ENCODE measurements at regions not wholly inside any gene's neighbourhood (a gene's known extent, or its start where the extent isn't known, plus 50 kb on each side); places are given as distances from the start of the nearest gene placed in this dataset.

DNA sequence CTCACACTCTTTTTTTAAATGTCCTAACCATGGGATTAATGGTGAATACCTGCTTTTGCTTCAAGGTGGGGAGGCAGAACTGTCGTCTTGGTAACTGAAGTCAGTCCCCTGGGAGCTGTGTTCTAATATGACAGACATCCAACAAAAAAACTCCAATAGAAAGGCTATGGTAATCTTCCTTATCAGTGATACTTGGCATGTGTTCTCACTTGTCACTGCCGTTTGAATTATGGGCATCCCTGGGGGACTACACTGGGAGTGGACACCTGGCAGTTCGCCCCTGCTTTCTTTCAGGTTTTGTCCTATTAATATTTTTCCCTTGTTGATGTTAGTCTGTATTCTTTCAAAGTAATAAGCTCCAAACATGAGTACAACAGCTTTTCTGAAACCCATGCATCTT, 252.6 kb downstream of the SLITRK5 start:
- intact Hi-C loops (cut with micrococcal nuclease), result no loop called here
- Mint-ChIP-seq H3K4me1 (no peaks in the 10 kb centered on the region), H3K36me3 (ENCODE audit: low read depth) (no peaks in the 10 kb centered on the region), H3K27ac (no peak overlapping the region), H3K4me3 (no peak overlapping the region), H3K9me3 (peaks cover 9% of the 10 kb centered on the region), H3K27me3 (no peaks in the 10 kb centered on the region)
- ChIA-PET CTCF (no interaction called here), POLR2A (no interaction called here)
- TF ChIP-seq, protein P1, sequence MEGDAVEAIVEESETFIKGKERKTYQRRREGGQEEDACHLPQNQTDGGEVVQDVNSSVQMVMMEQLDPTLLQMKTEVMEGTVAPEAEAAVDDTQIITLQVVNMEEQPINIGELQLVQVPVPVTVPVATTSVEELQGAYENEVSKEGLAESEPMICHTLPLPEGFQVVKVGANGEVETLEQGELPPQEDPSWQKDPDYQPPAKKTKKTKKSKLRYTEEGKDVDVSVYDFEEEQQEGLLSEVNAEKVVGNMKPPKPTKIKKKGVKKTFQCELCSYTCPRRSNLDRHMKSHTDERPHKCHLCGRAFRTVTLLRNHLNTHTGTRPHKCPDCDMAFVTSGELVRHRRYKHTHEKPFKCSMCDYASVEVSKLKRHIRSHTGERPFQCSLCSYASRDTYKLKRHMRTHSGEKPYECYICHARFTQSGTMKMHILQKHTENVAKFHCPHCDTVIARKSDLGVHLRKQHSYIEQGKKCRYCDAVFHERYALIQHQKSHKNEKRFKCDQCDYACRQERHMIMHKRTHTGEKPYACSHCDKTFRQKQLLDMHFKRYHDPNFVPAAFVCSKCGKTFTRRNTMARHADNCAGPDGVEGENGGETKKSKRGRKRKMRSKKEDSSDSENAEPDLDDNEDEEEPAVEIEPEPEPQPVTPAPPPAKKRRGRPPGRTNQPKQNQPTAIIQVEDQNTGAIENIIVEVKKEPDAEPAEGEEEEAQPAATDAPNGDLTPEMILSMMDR (IDR thresholded peaks at IDR 0.05), result no peak
- DNase-seq (no peak), ATAC-seq (ENCODE audit: low read depth) (no peak)

DNA sequence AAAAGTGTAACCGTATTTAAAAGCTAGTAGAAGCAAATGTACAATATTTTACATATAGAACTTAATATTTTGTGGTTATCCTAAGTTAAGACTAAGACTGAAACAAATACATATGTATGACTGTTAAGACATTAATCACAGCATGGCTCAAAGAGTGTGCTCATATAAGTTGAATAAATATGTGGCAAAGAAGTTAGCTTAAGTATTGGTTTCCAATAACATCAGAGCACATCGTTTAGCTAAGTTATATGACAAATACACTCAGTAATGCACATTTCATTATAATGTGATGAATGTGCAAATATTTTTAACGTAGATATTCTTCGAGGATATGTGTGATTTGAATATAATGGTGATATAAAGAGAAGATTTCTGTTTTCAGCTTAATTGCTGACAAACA, 253.8 kb downstream of the SLITRK5 start:
- ChIA-PET CTCF (no interaction called here), POLR2A (no interaction called here)
- Mint-ChIP-seq H3K27ac (no peak overlapping the region), H3K4me3 (no peak overlapping the region), H3K27me3 (no peaks in the 10 kb centered on the region), H3K36me3 (ENCODE audit: low read depth) (no peaks in the 10 kb centered on the region), H3K4me1 (no peaks in the 10 kb centered on the region), H3K9me3 (peaks cover 11% of the 10 kb centered on the region)
- no peak for DNase-seq
- intact Hi-C loops (cut with micrococcal nuclease), result no loop called here
- TF ChIP-seq, protein P1 (IDR thresholded peaks at IDR 0.05), result no peak
- ATAC-seq (ENCODE audit: low read depth), result no peak

DNA sequence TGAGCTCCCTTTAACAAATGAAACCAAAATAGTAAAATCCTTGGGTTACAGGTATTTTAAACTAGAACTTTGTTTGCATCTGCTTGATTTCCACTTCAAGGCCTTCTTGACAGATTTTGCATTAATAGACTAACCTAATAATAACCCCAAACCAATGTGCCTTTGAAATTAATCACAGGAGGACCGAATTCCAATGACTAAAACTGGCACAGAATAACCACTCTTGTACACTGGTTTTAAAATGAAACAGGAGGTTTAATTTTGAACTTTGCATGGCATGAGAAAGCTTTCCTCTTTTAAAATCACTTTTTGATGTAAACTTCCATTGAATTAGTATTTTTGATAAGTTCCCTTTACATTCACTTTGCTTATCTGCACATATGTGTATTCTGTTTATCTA, 269.6 kb downstream of the SLITRK5 start:
- no peak overlapping the region for H3K4me3 Mint-ChIP-seq

DNA sequence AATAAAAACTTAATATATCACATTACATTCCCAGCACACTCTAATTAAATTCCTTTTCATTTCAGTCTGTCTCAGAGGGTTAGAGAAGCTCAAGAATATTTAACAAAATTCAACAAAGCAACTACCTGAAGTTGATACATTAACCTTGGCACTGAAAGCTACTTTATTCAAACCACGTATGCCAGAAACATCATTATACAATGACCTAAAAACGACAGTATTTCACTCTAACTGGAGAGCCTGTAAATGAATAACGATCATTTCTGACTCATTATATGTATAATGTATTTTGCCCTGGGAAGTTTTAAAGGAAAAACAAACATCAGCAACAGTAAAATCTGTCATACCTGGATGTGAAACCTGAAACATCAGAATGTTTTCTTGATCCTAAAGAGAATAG, 270.1 kb downstream of the SLITRK5 start:
- Mint-ChIP-seq H3K4me3 (no peak overlapping the region), H3K27ac (no peak overlapping the region), H3K4me1 (no peaks in the 10 kb centered on the region), H3K9me3 (peaks cover 2% of the 10 kb centered on the region), H3K36me3 (ENCODE audit: low read depth) (no peaks in the 10 kb centered on the region), H3K27me3 (no peaks in the 10 kb centered on the region)
- intact Hi-C loops (cut with micrococcal nuclease), result loop anchor here (10.0 kb wide), 1 partner anchor 1804 kb away; no protein-coding TSS in a partner anchor
- no peak for ATAC-seq (ENCODE audit: low read depth)
- CTCF ChIA-PET, result no interaction called here
- no peak for DNase-seq
- TF ChIP-seq, protein P1 (IDR thresholded peaks at IDR 0.05), result no peak
- POLR2A ChIA-PET, result no interaction called here

More for the DNA sequence above, 269.6 kb downstream of the SLITRK5 start:
- ChIA-PET CTCF (no interaction called here), POLR2A (no interaction called here)
- Mint-ChIP-seq H3K27me3 (no peaks in the 10 kb centered on the region), H3K36me3 (ENCODE audit: low read depth) (no peaks in the 10 kb centered on the region), H3K4me1 (no peaks in the 10 kb centered on the region), H3K27ac (no peak overlapping the region), H3K9me3 (peaks cover 2% of the 10 kb centered on the region)
- ATAC-seq (ENCODE audit: low read depth) (no peak), DNase-seq (no peak)
- intact Hi-C loops (cut with micrococcal nuclease), result loop anchor here (10.0 kb wide), 1 partner anchor 1804 kb away; no protein-coding TSS in a partner anchor
- TF ChIP-seq, protein P1 (IDR thresholded peaks at IDR 0.05), result no peak

DNA sequence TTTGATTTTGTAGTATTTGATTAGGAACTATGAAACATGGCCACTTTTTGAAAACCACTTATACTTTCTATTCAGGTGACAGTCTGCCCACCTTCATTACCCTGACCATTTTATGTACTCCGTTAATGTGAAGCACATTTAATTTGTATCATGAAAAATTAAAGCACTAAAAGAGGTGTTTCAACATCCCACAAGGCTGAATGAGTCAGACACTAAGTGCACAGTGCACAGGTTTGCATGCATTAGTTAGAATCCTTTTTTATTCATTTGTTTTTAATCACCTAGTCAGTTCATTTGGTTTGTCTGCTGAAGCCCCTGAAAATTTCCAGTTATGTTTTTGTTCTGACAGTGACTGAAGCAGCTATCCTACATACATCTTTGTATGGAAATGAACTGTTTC, 271.0 kb downstream of the SLITRK5 start:
- CTCF ChIA-PET, result no interaction called here
- Mint-ChIP-seq H3K4me1 (no peaks in the 10 kb centered on the region), H3K9me3 (peaks cover 2% of the 10 kb centered on the region), H3K27me3 (no peaks in the 10 kb centered on the region), H3K36me3 (ENCODE audit: low read depth) (no peaks in the 10 kb centered on the region), H3K27ac (no peak overlapping the region), H3K4me3 (no peak overlapping the region)
- no peak for ATAC-seq (ENCODE audit: low read depth)
- POLR2A ChIA-PET, result no interaction called here
- DNase-seq, result no peak
- TF ChIP-seq, protein P1 (IDR thresholded peaks at IDR 0.05), result no peak
- intact Hi-C loops (cut with micrococcal nuclease), result loop anchor here (10.0 kb wide), 1 partner anchor 1803 kb away; no protein-coding TSS in a partner anchor
